HG02642 (cell line): ENCODE measurements at regions not wholly inside any gene's neighbourhood (a gene's known extent, or its start where the extent isn't known, plus 50 kb on each side); places are given as distances from the start of the nearest gene placed in this dataset.
"Not testable (repeated sequence)": the region's sequence is repeated elsewhere in the genome, so short reads cannot be mapped to it uniquely, and the experiment has no call there.

Source experiments
- ATAC-seq: cut with Tn5 transposase; IDR thresholded peaks from one replicate; pipeline ENCODE4 v1.9.1; 2021; ENCODE audit warnings: mild to moderate bottlenecking; ENCODE audit not compliant: unreplicated experiment, poor library complexity

GRCh38 chr9:94033383-94033782 is 50.9 kb upstream of the PTPDC1 start:
- ATAC-seq, result no peak

- ATAC-seq, result no peak
Observed at GRCh38 chr9:94031946-94032345, 52.3 kb upstream of the PTPDC1 start.

DNA sequence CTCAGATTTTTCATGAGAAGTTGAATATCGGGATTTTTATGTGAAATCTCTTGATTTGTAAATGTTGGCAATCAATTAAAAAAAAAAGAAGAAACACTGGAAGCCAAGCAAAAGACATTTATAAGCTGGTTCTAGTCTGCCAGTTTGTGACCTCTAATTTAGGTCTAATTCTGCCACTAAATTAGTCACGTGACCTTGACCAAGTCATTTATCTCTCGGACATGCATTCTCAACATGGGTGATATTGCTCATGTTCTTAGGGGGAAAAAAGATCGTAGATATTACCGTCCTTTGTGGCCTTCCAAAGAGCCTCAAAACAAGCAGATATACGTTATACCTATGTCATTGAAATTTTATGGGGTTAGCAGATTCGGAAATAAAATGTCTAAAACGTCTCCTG is 52.9 kb upstream of the PTPDC1 start:
- no peak for ATAC-seq

DNA sequence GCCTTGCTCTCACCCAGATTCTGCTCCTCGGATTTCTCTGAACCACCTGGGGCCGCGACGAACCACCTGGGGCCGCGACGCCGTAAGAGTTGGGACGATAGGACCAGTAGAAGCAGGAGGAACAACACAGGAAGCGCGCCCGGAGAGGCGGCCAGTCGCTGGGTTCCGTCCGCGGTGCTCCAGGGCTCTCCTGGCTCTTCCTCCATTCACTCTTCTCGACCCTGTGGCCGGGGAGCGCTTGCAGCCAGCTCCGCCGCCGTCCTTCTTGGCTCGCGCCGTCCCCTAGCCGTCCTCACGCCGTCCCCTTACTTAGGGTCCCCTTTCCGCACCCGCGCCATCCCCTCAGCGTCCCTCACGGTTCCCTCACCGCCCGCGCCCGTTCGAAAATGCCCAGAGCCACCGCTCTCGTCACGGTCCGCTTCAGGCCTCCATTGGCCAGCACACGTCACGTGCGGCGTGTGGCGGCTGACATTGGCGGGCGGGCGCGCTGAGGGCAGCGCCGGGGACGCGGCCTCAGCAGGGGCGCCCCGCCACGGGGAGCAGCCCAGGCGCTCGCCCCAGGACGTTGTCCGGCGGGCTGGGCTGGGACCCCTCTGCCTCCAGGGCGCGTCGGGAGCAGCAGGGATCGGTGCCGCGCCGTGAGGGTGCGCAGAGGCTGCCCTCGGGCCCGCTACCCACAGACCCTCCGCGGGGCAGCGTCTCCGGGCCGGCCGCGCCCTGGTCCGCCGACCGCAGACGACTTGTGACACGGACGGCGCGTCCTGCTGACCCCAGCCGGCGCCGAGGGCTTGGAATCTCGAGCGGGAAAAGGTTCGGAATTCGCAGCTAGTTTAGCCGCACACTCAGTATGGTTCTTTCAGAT is 53.7 kb upstream of the PTPDC1 start:
- peak; percentile 99 for ATAC-seq

GRCh38 chr9:94029932-94030317 is 54.3 kb upstream of the PTPDC1 start:
- no peak for ATAC-seq

- ATAC-seq, result no peak
Observed at GRCh38 chr9:94026816-94027215, 57.4 kb upstream of the PTPDC1 start.

GRCh38 chr9:94022476-94022875 is 61.8 kb upstream of the PTPDC1 start:
- not testable (repeated sequence) for ATAC-seq

- ATAC-seq, result not testable (repeated sequence)
Observed at GRCh38 chr9:94020836-94021235, 63.4 kb upstream of the PTPDC1 start.

- ATAC-seq, result no peak
Observed at GRCh38 chr9:94018628-94019027, 63.5 kb upstream of the BARX1 start.

- ATAC-seq, result no peak
Observed at GRCh38 chr9:94017939-94018531, 62.9 kb upstream of the BARX1 start.

GRCh38 chr9:94016744-94017143 is 61.6 kb upstream of the BARX1 start:
- ATAC-seq, result no peak

GRCh38 chr9:94014920-94015319 is 59.8 kb upstream of the BARX1 start:
- ATAC-seq, result no peak

GRCh38 chr9:94014066-94014654 is 59.0 kb upstream of the BARX1 start:
- no peak for ATAC-seq

- ATAC-seq, result no peak
Observed at GRCh38 chr9:94010980-94011533, 55.9 kb upstream of the BARX1 start.

DNA sequence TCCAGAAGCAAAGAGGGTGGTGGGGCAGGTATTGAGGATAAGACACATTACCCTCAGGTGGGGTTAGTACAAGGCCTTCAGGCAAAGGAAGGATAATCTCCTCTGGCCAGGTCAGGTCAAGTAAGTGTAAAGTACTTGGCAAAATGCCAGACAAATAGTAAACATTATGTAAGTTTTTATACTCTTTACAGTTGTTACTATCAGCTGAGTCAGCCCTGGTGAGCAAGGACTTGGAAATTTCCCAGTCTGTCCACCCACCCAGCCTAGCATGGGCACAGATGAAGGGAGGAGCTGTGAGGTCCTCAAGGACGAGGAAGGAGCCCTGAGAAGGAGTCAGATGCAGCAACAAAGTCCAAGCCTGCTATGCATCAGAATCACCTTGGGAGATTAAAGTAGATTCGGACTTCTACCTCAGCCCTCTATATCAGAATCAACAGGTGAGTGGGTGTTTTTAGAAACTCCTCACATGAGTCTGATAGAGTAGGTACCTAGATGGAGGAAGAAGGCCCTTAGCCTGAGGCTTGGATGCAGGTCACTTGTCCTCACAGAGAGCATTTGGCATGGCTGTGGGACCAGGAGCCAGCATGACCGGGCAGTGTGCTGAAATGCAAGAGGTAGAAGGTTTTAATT is 50.2 kb upstream of the BARX1 start:
- ATAC-seq, result no peak
